GM21786 (cell line): ENCODE measurements at regions not wholly inside any gene's neighbourhood (a gene's known extent, or its start where the extent isn't known, plus 50 kb on each side); places are given as distances from the start of the nearest gene placed in this dataset.

ENCODE experiments used
- ATAC-seq: cut with Tn5 transposase; IDR thresholded peaks from one replicate; pipeline ENCODE4 v1.9.1; 2021; ENCODE audit not compliant: unreplicated experiment

GRCh38 chr2:20559277-20559676, 91.6 kb downstream of the HS1BP3 start:
- no peak for ATAC-seq

GRCh38 chr2:20560011-20560410, 90.9 kb downstream of the HS1BP3 start:
- ATAC-seq, result no peak

DNA sequence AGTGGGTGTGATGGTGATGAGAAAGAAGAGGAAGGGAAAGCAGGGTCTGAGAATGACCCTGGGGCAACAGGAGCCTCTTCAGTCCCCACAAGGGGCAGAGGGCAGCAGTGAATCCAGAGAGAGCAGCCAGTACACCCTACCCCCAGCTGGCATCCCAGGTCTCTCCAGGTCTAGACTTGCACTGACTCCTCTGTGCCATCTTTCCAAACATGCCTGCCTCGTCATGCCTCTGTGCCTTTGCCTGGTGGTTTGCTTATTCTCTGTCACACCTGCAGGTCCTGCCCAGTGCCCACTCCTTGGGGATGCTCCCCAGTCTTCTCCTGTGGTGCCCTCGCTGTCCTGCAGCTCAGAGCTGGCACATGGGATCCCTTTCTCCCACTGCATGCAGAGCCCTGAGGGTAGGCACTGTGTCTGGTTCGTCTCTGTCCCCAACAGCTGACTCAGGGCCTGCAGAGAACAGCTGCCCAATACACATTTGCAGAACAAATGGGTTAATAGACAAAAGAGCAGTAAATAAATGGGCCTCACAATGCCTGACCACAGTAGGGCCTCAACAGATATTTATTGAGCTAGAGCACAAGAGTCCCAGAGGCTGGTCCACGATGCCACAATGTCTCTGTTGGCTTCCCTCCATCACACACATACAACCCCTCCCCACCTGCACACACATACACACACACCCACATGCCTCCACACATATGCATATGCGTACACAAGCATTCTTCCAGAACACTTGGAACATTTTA, 89.8 kb downstream of the HS1BP3 start:
- no peak for ATAC-seq

DNA sequence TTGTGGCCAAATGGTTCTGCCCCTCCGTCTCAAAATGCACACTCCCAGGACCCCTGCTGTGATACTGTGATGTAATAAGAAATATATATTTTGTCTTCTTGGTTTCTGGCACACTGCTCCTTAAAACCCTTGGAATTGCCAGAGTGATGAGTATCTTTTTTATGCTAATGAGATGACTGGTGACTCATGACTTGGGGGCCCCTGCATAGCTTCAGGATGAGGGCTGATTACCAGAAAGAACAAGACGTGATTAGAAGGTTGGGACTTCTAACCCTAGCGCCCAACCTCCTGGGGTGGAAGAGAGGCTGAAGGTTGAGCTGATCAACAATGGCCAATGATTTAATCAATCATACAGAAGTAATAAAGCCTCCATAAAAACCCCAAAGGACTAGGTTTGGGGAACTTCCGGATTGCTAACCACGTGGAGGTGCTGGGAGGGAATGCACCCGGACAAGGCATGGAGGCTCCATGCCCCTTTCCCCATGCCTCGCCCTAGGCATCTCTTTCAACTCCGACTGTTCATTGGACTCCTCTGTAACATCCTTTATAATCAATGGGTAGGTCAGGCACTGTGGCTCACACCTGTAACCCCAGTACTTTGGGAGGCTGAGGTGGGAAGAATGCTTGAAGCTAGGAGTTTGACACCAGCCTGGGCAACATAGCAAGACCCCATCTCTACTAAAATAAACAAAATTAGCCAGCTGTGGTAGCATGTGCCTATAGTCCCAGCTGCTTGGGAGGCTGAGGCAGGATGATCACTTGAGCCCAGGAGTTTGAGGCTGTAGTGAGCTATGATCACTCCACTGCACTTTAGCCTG, 89.1 kb downstream of the HS1BP3 start:
- no peak for ATAC-seq

DNA sequence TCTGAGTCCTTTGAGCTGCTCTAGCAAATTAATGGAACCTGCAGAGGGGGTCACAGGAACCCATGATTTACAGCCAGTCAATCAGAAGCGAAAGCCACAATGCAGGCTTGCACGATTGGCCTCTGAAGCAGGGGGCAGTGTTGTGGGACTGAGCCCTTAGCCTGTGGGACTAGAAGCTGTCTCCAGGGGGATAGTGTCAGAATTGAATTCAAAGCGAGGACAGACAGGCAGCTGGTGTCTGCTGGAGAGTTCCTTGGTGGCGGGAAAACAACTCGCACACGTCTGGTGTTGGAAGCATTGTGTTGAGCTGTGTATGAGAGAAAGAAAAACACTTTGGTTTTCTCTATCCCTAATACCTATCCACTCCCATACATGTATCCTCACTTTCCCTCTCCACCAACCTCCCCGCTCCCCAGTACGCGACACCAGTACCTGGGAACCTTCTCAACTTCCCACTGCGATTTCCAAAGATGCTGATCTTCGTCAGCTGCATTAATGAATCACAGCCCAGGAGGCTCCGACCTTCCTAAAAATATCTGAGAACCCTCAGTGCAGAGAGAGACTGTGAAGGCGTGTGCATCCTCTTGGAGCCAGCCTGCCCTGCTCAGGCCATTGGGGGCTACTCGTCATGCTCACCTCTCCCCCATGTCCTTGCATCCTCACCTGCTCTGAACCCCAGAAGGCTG, 88.2 kb downstream of the HS1BP3 start:
- no peak for ATAC-seq

DNA sequence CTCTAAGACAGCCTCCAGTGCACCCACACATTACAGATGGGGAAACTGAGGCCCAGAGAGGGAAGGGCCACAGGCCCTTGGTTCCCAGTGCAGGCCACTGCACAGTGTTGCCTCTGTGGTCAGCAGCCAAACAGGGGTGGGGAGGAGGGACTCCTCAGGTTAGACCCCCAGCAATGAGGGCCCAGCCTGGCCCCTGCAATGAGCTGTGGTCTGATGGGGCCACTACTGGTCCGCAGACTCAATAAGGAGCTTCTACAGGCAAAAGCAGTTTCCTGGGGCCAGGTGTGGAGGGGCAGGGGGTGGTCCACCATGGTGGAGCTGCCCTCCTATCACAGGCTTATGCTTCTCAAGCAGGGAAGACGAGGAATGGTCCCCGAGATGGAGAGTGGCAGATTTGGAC, 87.6 kb downstream of the HS1BP3 start:
- ATAC-seq, result no peak

- no peak for ATAC-seq
Measured at GRCh38 chr2:20563833-20564232, 87.1 kb downstream of the HS1BP3 start.

DNA sequence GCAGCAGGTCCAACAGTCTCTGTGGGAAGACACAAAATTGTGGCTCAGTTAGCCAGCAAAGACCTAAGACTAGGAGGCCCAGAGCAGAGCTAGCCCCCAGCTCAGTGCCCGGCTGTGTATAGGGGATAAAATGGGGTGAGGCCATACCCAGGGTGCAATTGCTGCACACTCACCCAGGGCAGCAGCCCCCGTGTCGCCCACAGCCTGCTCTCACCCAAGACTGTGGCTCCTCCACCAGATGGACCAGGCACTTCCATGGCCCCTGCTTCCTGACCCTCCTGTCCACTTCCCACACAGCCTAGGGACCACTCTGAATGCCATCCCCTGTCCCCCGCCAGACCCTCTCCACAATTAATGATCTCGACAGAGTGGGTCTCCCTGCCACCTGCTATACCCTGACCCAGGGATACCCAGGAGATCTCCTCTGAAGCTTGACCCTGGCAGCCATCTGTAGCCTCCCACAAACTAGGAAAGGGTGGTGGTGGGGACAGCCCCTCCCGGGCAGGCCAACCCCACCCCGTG, 85.7 kb downstream of the HS1BP3 start:
- no peak for ATAC-seq

GRCh38 chr2:20565623-20566236, 85.2 kb downstream of the HS1BP3 start:
- no peak for ATAC-seq

DNA sequence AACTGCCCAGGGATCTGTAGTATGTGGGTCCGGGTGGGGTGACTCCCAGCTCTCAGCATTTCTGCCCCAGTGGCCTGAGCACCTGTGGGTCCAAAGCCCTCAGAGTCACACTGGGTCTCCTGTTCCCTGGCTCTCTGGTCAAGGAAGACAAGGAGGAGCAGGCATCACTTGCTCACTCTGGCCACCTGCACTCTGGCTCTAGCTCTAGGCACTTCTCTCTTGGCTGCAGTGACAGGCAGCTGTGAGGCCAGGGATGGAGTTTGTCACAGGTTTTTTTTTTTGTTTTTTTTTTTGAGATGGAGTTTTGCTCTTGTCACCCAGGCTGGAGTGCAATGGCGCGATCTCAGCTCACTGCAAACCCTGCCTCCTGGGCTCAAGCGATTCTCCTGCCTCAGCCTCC, 84.6 kb downstream of the HS1BP3 start:
- ATAC-seq, result no peak

DNA sequence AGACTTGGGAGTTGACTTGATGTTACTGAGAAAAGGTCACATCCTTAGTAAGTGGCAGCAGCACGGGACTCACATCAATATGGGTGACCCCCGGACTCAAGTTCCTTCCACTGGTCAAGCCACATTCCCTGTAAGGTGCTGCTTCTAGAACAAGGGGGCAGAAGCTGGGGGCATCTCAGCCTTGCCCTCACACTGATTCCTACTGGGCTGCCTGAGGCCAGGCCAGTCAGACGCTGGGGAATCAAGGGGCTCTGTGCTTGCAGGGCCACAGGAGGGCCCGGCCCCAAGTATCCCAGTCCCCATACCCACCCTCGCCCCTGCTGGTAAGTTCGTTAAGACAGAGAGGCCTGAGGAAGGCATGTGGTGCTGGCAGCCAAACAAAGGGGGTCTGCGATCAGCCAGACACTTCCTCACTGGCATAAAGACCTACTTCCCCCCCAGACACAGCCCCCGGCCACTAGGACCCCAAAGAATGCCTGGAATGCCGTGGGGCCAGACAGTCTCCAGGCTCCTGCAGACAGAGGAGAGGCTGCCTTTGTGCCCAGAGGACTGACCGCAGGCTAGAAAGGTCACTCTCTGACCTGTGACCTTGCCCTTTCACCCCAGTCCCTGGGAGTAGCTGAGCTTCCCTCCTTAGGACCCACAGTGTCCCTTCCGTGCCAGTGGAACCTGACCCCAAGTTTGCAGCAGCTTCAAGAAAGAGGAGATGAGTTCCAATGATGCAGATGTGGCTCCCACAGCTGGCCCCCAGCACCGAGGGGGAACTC, 83.6 kb downstream of the HS1BP3 start:
- ATAC-seq, result no peak
